Hepatocyte (in vitro differentiated cells): ENCODE measurements at regions not wholly inside any gene's neighbourhood (a gene's known extent, or its start where the extent isn't known, plus 50 kb on each side); places are given as distances from the start of the nearest gene placed in this dataset.

Experiments used
- DNase-seq: peaks from one replicate; pipeline ENCODE4 v3.0.0-alpha.2; 2016; ENCODE audit warnings: low spot score
- H2AFZ ChIP-seq: fragments of 200-600 bp; sonication (generic); 2 replicates; pipeline ENCODE4 v1.6.0; 2016; ENCODE audit warnings: antibody characterized with exemption, mild to moderate bottlenecking
- H3K27ac ChIP-seq: fragments of 200-600 bp; sonication (generic); 2 replicates; pipeline ENCODE4 v1.5.1; 2016; ENCODE audit warnings: mild to moderate bottlenecking
- H3K27me3 ChIP-seq: fragments of 200-600 bp; sonication (generic); 2 replicates; pipeline ENCODE4 v1.6.1; 2016
- H3K36me3 ChIP-seq: fragments of 200-600 bp; sonication (generic); replicated peaks from 2 replicates; pipeline ENCODE4 v1.5.1; 2016; ENCODE audit warnings: low read depth; ENCODE audit not compliant: insufficient read depth
- H3K4me1 ChIP-seq: fragments of 200-600 bp; sonication (generic); 2 replicates; pipeline ENCODE4 v1.5.1; 2016; ENCODE audit warnings: mild to moderate bottlenecking, moderate library complexity; ENCODE audit not compliant: insufficient read depth
- H3K4me2 ChIP-seq: fragments of 200-600 bp; sonication (generic); 2 replicates; pipeline ENCODE4 v1.6.0; 2016
- H3K4me3 ChIP-seq: fragments of 200-600 bp; sonication (generic); 2 replicates; pipeline ENCODE4 v1.5.1; 2016; ENCODE audit warnings: mild to moderate bottlenecking
- H3K79me2 ChIP-seq: fragments of 200-600 bp; sonication (generic); 2 replicates; pipeline ENCODE4 v1.6.0; 2017; ENCODE audit warnings: mild to moderate bottlenecking
- H3K9me2 ChIP-seq: fragments of 200-600 bp; sonication (generic); replicated peaks from 2 replicates; pipeline ENCODE4 v1.6.0; 2017; ENCODE audit warnings: mild to moderate bottlenecking; ENCODE audit not compliant: insufficient read depth
- H3K9me3 ChIP-seq: fragments of 200-600 bp; sonication (generic); 2 replicates; pipeline ENCODE4 v1.5.1; 2016; ENCODE audit warnings: low read depth, mild to moderate bottlenecking
- H4K20me1 ChIP-seq: fragments of 200-600 bp; sonication (generic); 2 replicates; pipeline ENCODE4 v1.6.0; 2016; ENCODE audit warnings: mild to moderate bottlenecking; ENCODE audit not compliant: insufficient read depth, poor library complexity, severe bottlenecking
- EZH2 ChIP-seq: fragments of 200-600 bp; sonication (generic); IDR thresholded peaks from 2 replicates; pipeline ENCODE4 v1.6.1; 2016; ENCODE audit warnings: antibody characterized with exemption, mild to moderate bottlenecking, borderline replicate concordance
- EZH2phosphoT487 ChIP-seq: fragments of 200-600 bp; sonication (generic); IDR thresholded peaks from one replicate; pipeline ENCODE4 v1.6.1; 2018; ENCODE audit warnings: antibody characterized with exemption, mild to moderate bottlenecking, low read depth, moderate library complexity; ENCODE audit not compliant: unreplicated experiment, severe bottlenecking
- WGBS: methylation state at CpG from one replicate; pipeline ENCODE4 v1.1.6; 2016; ENCODE audit warnings: low lambda C conversion rate; ENCODE audit errors: missing lambda C conversion rate; 5-methylcytosine and 5-hydroxymethylcytosine counted together
- TF ChIP-seq, protein P1 (sequence below): fragments of 200-600 bp; sonication (generic); IDR thresholded peaks from 2 replicates; pipeline ENCODE4 v1.5.1; 2016; ENCODE audit warnings: antibody characterized with exemption, mild to moderate bottlenecking; ENCODE audit not compliant: poor library complexity

DNA sequence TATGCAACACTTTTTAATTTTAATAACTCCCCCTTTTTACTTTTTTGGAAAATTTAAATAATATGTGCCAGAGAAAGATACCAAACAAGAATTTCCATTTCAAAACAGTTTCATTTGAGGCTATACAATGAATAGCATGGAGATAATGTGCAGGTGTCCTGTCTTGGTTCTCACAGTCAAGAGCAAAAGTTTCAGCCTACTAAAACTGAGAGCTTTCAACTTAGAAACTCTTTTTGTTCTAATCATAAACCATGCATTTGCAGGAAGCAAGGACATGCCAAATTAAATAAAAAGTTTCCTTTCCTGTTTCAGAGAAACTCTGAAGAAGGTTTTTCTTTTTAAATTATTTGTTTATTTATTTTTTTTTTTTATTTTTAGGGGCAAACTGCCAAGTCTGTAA lies 1165.6 kb upstream of the SEMA6A start:
- Histone ChIP-seq H3K9me3 (no peaks in the 10 kb centered on the region), H3K27me3 (no peaks in the 10 kb centered on the region), H3K4me1 (no peaks in the 10 kb centered on the region), H4K20me1 (no peaks in the 10 kb centered on the region), H3K27ac (no peak overlapping the region), H3K36me3 (no peaks in the 10 kb centered on the region), H3K9me2 (no peaks in the 10 kb centered on the region), H3K79me2 (no peaks in the 10 kb centered on the region), H2AFZ (no peak overlapping the region), H3K4me3 (no peak overlapping the region), H3K4me2 (no peak overlapping the region)
- TF ChIP-seq EZH2 (no peak), EZH2phosphoT487 (no peak)
- TF ChIP-seq, protein P1, sequence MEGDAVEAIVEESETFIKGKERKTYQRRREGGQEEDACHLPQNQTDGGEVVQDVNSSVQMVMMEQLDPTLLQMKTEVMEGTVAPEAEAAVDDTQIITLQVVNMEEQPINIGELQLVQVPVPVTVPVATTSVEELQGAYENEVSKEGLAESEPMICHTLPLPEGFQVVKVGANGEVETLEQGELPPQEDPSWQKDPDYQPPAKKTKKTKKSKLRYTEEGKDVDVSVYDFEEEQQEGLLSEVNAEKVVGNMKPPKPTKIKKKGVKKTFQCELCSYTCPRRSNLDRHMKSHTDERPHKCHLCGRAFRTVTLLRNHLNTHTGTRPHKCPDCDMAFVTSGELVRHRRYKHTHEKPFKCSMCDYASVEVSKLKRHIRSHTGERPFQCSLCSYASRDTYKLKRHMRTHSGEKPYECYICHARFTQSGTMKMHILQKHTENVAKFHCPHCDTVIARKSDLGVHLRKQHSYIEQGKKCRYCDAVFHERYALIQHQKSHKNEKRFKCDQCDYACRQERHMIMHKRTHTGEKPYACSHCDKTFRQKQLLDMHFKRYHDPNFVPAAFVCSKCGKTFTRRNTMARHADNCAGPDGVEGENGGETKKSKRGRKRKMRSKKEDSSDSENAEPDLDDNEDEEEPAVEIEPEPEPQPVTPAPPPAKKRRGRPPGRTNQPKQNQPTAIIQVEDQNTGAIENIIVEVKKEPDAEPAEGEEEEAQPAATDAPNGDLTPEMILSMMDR: no peak
- DNase-seq: no peak

DNA sequence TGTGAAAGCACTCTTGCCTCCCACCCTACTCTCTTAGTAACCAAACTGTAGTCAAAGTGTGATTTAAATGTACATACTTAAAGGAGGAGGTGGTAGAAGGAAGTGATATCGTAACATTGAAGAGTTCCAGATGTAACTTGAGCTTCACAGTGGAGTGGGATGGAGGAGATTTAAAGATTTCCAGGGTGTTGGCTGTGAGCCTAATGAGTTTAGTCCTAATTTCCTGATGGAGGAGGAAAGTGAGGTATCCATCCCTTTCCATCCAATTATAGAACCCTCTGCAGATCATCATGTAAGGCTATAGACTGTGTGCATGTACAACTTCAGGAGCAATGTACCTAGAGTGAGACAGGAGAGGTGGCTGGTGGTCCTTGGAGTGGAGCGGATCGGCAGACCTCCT lies 1163.9 kb upstream of the SEMA6A start:
- Histone ChIP-seq H3K79me2 (no peaks in the 10 kb centered on the region), H3K4me2 (no peak overlapping the region), H4K20me1 (no peaks in the 10 kb centered on the region), H3K4me3 (no peak overlapping the region), H3K27ac (no peak overlapping the region), H2AFZ (no peak overlapping the region), H3K27me3 (no peaks in the 10 kb centered on the region), H3K9me2 (no peaks in the 10 kb centered on the region), H3K4me1 (no peaks in the 10 kb centered on the region), H3K36me3 (no peaks in the 10 kb centered on the region), H3K9me3 (no peaks in the 10 kb centered on the region)
- DNase-seq: no peak
- 57% methylated on average over 3 of the region's 3 CpGs for WGBS
- TF ChIP-seq, protein P1: no peak
- TF ChIP-seq EZH2 (no peak), EZH2phosphoT487 (no peak)

DNA sequence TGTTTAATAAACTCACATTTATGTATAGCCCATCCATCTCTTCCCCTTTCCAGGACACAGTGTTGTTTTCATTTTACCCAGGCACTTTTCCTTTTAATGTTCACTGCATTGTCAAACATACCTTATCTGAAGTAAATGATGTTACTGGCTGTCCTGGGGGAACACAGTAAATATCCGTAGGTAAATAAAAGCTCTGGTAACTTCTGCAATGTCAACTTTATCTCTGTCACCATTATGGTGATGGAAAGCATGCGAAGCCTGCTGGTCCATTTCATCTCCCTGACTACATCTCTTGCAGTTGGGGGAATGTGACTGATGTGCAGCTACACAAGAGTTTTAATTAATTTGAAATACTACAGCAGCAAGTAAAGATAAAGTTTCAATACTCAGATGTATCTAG lies 1162.1 kb upstream of the SEMA6A start:
- WGBS: 56% methylated on average over 2 of the region's 2 CpGs
- no peaks in the 10 kb centered on the region for H4K20me1 ChIP-seq
- TF ChIP-seq EZH2 (no peak), EZH2phosphoT487 (no peak)
- TF ChIP-seq, protein P1: no peak
- H2AFZ ChIP-seq: no peak overlapping the region
- no peak overlapping the region for H3K4me2 ChIP-seq
- no peak overlapping the region for H3K27ac ChIP-seq
- no peaks in the 10 kb centered on the region for H3K79me2 ChIP-seq
- H3K4me3 ChIP-seq: no peak overlapping the region
- no peaks in the 10 kb centered on the region for H3K36me3 ChIP-seq
- no peaks in the 10 kb centered on the region for H3K27me3 ChIP-seq
- H3K4me1 ChIP-seq: peaks cover 11% of the 10 kb centered on the region
- H3K9me3 ChIP-seq: no peaks in the 10 kb centered on the region
- no peak for DNase-seq
- H3K9me2 ChIP-seq: no peaks in the 10 kb centered on the region

DNA sequence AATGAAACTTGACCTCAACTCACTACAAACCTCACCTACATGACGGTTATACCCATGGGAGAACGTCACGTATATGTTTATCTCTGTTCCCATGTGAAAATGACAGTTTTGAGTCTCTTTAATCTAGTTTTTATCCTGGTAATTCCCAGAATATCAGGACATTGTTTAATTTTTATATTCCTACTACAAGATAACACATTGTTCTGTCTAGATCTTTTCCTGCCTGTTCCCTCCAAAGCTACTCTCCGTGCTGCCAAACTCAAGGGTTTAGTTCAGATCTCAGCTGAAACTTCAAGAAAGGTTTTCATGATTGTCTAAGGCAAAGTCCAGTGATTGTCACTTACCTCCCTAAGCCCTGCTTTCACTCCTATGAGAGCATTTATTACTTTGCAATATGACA lies 1159.4 kb upstream of the SEMA6A start:
- Histone ChIP-seq H3K9me2 (no peaks in the 10 kb centered on the region), H3K9me3 (no peaks in the 10 kb centered on the region), H3K4me3 (no peak overlapping the region), H2AFZ (no peak overlapping the region), H3K36me3 (no peaks in the 10 kb centered on the region), H3K27me3 (no peaks in the 10 kb centered on the region), H4K20me1 (no peaks in the 10 kb centered on the region), H3K4me2 (no peak overlapping the region), H3K4me1 (peaks cover 11% of the 10 kb centered on the region), H3K27ac (peak overlapping the region; percentile 38), H3K79me2 (no peaks in the 10 kb centered on the region)
- 70% methylated on average over 4 of the region's 4 CpGs for WGBS
- TF ChIP-seq, protein P1: no peak
- TF ChIP-seq EZH2phosphoT487 (no peak), EZH2 (no peak)
- peak; percentile 12 for DNase-seq
